Breast epithelium (tissue), 3 donors: ENCODE measurements at regions not wholly inside any gene's neighbourhood (a gene's known extent, or its start where the extent isn't known, plus 50 kb on each side); places are given as distances from the start of the nearest gene placed in this dataset.

ENCODE experiments used
- CTCF ChIP-seq, 3 donors: fragments of 450-650 bp; IDR thresholded peaks; one replicate each; pipeline ENCODE4 v1.5.1; 2016 to 2017; ENCODE audit warnings: antibody characterized with exemption in 3 of 3, mild to moderate bottlenecking in 3 of 3, moderate library complexity in 3 of 3
- POLR2A ChIP-seq: fragments of 450-650 bp; IDR thresholded peaks from one replicate; pipeline ENCODE4 v1.6.1; 2016; ENCODE audit warnings: antibody characterized with exemption, mild to moderate bottlenecking, moderate library complexity
- POLR2AphosphoS5 ChIP-seq, 3 donors: sonication (generic); formaldehyde crosslinking; IDR thresholded peaks; one replicate each; pipeline ENCODE4 v1.6.1; 2017; ENCODE audit warnings: antibody characterized with exemption in 3 of 3

- TF ChIP-seq CTCF (IDR thresholded peaks at IDR 0.05) (no peak), POLR2AphosphoS5 (IDR thresholded peaks at IDR 0.05) (no peak), POLR2A (no peak)
Observed at GRCh38 chr3:18249126-18249525, 176.0 kb downstream of the SATB1 start.
